DOHH2 (cell line): ENCODE measurements at regions not wholly inside any gene's neighbourhood (a gene's known extent, or its start where the extent isn't known, plus 50 kb on each side); places are given as distances from the start of the nearest gene placed in this dataset.

ENCODE experiments used
- H3F3A ChIP-seq: fragments of 200-600 bp; sonication (generic), shearing (Covaris generic); 2 replicates; pipeline ENCODE4 v1.6.0; 2016; ENCODE audit warnings: antibody characterized with exemption, mild to moderate bottlenecking; ENCODE audit not compliant: control insufficient read depth, insufficient read depth
- H3K27ac ChIP-seq: fragments of 200-600 bp; sonication (generic); 2 replicates; pipeline ENCODE4 v1.5.1; 2014; ENCODE audit warnings: low read depth, mild to moderate bottlenecking, low read length, moderate library complexity
- H3K27me3 ChIP-seq: fragments of 200-600 bp; sonication (generic); 2 replicates; pipeline ENCODE4 v1.6.1; 2014; ENCODE audit warnings: mild to moderate bottlenecking, low read length, mixed read lengths; ENCODE audit not compliant: control insufficient read depth
- H3K36me3 ChIP-seq: fragments of 200-600 bp; sonication (generic); 2 replicates; pipeline ENCODE4 v1.6.1; 2014; ENCODE audit warnings: mild to moderate bottlenecking, low read length, moderate library complexity, mixed read lengths; ENCODE audit not compliant: control insufficient read depth
- H3K4me1 ChIP-seq: fragments of 200-600 bp; sonication (generic); 2 replicates; pipeline ENCODE4 v1.6.1; 2014; ENCODE audit warnings: mild to moderate bottlenecking, low read length, mixed read lengths; ENCODE audit not compliant: control insufficient read depth
- H3K4me2 ChIP-seq: fragments of 200-600 bp; sonication (generic); 2 replicates; pipeline ENCODE4 v1.6.0; 2014; ENCODE audit warnings: mild to moderate bottlenecking, low read length, moderate library complexity
- H3K4me3 ChIP-seq: fragments of 200-600 bp; sonication (generic); 2 replicates; pipeline ENCODE4 v1.5.1; 2014; ENCODE audit warnings: mild to moderate bottlenecking, low read length, mixed read lengths
- H3K79me2 ChIP-seq: fragments of 200-600 bp; sonication (generic); 2 replicates; pipeline ENCODE4 v1.6.1; 2014; ENCODE audit warnings: mild to moderate bottlenecking, low read length, mixed read lengths; ENCODE audit not compliant: control insufficient read depth
- H3K9me2 ChIP-seq: fragments of 200-600 bp; sonication (generic); replicated peaks from 2 replicates; pipeline ENCODE4 v1.6.1; 2014; ENCODE audit warnings: mild to moderate bottlenecking, low read length, mixed read lengths; ENCODE audit not compliant: control insufficient read depth
- H3K9me3 ChIP-seq: fragments of 200-600 bp; sonication (generic); 2 replicates; pipeline ENCODE4 v1.6.1; 2014; ENCODE audit warnings: antibody characterized with exemption, low read length, mixed read lengths; ENCODE audit not compliant: control insufficient read depth, insufficient read depth
- H4K20me1 ChIP-seq: fragments of 200-600 bp; sonication (generic); 2 replicates; pipeline ENCODE4 v1.6.0; 2014; ENCODE audit warnings: low read depth, mild to moderate bottlenecking, antibody characterized with exemption, low read length, moderate library complexity; ENCODE audit not compliant: control insufficient read depth, insufficient read depth
- EZH2phosphoT487 ChIP-seq: fragments of 200-600 bp; sonication (generic); IDR thresholded peaks from 2 replicates; pipeline ENCODE4 v1.6.1; 2017; ENCODE audit warnings: borderline replicate concordance, mild to moderate bottlenecking, antibody characterized with exemption, low read length, moderate library complexity, mixed read lengths
- TF ChIP-seq, protein P1 (sequence below): fragments of 200-600 bp; sonication (generic); IDR thresholded peaks from one replicate; pipeline ENCODE4 v1.5.1; 2014; ENCODE audit warnings: antibody characterized with exemption, mild to moderate bottlenecking, low read depth, low read length; ENCODE audit not compliant: poor library complexity, severe bottlenecking

DNA sequence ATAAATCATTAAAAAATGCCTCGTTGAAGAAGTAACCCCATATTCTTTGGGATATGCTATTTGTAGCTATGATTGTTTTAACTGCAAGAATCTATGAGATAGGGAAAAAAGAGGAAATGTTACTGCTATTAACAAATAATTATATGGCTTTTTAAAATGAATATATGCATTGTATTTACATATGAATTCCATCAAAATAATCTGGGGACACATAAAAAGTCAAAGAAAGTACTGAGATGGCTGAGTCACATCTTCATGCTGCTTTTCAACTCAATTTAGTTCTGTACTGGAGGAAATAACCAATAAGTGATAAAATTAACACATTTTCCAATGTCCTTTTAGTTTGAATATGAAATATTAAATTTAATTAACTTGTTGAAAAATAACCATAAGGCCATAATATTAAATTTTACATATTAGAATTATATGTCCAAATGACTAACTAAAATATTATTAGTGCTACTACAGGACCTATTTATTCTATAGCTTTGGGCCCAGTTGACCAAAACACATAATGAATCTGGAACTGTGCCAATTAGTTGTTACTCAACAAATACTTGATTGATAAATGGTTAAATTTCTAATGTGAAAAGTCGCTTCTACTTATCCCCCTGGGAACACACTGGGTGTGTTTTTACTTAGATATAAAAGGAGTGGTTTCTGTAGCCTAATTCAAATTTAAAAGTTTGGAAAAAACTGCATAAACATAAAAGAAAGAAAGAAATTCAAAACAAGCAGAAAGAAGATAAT is 214.6 kb upstream of the PFKP start:
- H3K27me3 ChIP-seq = no peaks in the 10 kb centered on the region
- no peak overlapping the region for H3K4me2 ChIP-seq
- no peaks in the 10 kb centered on the region for H3K9me3 ChIP-seq
- H3K27ac ChIP-seq = no peak overlapping the region
- no peaks in the 10 kb centered on the region for H3K4me1 ChIP-seq
- H4K20me1 ChIP-seq = no peaks in the 10 kb centered on the region
- no peaks in the 10 kb centered on the region for H3K79me2 ChIP-seq
- H3K4me3 ChIP-seq = no peak overlapping the region
- TF ChIP-seq, protein P1, sequence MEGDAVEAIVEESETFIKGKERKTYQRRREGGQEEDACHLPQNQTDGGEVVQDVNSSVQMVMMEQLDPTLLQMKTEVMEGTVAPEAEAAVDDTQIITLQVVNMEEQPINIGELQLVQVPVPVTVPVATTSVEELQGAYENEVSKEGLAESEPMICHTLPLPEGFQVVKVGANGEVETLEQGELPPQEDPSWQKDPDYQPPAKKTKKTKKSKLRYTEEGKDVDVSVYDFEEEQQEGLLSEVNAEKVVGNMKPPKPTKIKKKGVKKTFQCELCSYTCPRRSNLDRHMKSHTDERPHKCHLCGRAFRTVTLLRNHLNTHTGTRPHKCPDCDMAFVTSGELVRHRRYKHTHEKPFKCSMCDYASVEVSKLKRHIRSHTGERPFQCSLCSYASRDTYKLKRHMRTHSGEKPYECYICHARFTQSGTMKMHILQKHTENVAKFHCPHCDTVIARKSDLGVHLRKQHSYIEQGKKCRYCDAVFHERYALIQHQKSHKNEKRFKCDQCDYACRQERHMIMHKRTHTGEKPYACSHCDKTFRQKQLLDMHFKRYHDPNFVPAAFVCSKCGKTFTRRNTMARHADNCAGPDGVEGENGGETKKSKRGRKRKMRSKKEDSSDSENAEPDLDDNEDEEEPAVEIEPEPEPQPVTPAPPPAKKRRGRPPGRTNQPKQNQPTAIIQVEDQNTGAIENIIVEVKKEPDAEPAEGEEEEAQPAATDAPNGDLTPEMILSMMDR = no peak
- no peak for TF ChIP-seq EZH2phosphoT487
- no peaks in the 10 kb centered on the region for H3F3A ChIP-seq
- no peaks in the 10 kb centered on the region for H3K36me3 ChIP-seq
- H3K9me2 ChIP-seq = no peaks in the 10 kb centered on the region

DNA sequence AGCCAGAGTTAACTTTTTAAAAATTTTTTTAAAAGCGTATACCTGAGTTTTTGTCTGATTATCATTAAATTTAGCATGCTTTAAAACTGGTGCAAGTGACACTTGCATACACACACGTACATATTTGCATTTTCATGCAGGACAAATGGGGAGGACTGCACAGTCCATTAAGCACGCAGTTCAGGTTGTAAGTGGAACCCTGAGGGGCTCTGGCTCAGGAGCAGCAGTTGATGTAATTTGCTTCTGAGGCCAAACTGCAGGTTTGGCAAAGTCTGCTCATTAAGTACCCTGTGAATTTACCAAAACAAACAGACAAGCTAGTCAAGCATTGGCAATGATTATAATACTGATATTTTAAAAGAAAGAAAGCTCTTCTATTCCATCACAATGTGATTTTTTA is 215.8 kb upstream of the PFKP start:
- Histone ChIP-seq H3K4me1 (no peaks in the 10 kb centered on the region), H3K4me2 (no peak overlapping the region), H3K79me2 (no peaks in the 10 kb centered on the region), H3K27ac (no peak overlapping the region), H3K4me3 (no peak overlapping the region), H3F3A (no peaks in the 10 kb centered on the region), H3K9me3 (no peaks in the 10 kb centered on the region), H3K9me2 (no peaks in the 10 kb centered on the region), H3K36me3 (no peaks in the 10 kb centered on the region), H4K20me1 (no peaks in the 10 kb centered on the region), H3K27me3 (no peaks in the 10 kb centered on the region)
- TF ChIP-seq EZH2phosphoT487 = no peak
- TF ChIP-seq, protein P1 = no peak

DNA sequence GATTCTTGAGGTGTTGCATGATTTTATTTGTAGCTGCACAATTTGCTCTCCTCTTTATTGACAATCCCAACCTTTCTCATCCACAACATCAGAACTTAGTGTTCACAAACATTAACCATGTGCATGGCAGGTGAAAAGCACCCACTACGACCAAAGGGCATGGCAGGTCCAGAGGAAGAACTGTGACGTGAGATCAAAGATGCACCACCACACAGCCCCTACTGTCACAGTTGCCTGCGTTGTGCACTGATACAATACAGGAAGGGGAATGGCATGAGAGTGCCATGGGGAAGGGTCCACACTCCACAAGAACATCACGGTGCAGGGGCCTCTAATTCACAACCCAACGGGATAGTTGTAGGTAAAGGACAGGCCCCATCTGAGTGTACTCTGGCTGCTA is 217.1 kb upstream of the PFKP start:
- no peak overlapping the region for H3K4me3 ChIP-seq
- no peaks in the 10 kb centered on the region for H3K9me2 ChIP-seq
- no peaks in the 10 kb centered on the region for H3K27me3 ChIP-seq
- no peaks in the 10 kb centered on the region for H3K4me1 ChIP-seq
- H3K79me2 ChIP-seq = no peaks in the 10 kb centered on the region
- H4K20me1 ChIP-seq = no peaks in the 10 kb centered on the region
- TF ChIP-seq EZH2phosphoT487 = no peak
- TF ChIP-seq, protein P1 = no peak
- H3K9me3 ChIP-seq = no peaks in the 10 kb centered on the region
- H3K4me2 ChIP-seq = no peak overlapping the region
- no peaks in the 10 kb centered on the region for H3F3A ChIP-seq
- no peak overlapping the region for H3K27ac ChIP-seq
- no peaks in the 10 kb centered on the region for H3K36me3 ChIP-seq
